22Rv1 (cell line): ENCODE measurements at regions not wholly inside any gene's neighbourhood (a gene's known extent, or its start where the extent isn't known, plus 50 kb on each side); places are given as distances from the start of the nearest gene placed in this dataset.

Experiments
- ZFX ChIP-seq: fragments of 450-650 bp; IDR thresholded peaks from 2 replicates; pipeline ENCODE4 v1.6.1; 2017; ENCODE audit warnings: antibody characterized with exemption, borderline replicate concordance
- TF ChIP-seq, protein P1 (sequence below): fragments of 450-650 bp; IDR thresholded peaks from 2 replicates; pipeline ENCODE4 v1.5.1; 2017; ENCODE audit warnings: mild to moderate bottlenecking

DNA sequence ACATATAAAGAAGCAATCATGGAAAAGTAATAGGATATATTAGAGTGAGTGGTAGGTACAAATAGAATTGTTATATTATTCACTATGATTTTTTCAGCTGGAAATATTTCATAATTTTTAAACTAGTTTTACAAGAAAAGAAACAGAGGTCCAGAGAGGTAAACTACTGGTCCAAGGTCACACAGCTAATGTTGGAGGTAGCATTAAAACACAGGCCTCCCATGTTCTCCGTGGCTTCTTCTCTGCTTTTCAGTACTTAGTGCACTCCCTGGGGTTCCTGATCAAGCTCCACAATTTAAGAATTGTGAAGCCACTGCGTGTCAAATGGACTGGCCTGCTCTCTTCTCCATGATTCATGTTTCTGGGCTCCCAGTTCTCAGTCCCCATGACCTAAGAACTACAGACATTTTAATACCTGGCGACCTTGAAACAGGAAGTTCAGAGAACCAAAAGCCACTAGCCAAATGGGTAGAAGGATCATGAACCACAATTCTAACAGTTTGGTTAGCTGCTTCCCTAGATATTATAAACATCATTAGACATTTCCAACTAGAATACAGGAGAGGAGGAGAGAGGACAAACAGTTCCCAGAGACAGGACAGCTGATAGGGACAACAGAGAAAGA, 172.0 kb upstream of the KLF3 start:
- TF ChIP-seq, protein P1, sequence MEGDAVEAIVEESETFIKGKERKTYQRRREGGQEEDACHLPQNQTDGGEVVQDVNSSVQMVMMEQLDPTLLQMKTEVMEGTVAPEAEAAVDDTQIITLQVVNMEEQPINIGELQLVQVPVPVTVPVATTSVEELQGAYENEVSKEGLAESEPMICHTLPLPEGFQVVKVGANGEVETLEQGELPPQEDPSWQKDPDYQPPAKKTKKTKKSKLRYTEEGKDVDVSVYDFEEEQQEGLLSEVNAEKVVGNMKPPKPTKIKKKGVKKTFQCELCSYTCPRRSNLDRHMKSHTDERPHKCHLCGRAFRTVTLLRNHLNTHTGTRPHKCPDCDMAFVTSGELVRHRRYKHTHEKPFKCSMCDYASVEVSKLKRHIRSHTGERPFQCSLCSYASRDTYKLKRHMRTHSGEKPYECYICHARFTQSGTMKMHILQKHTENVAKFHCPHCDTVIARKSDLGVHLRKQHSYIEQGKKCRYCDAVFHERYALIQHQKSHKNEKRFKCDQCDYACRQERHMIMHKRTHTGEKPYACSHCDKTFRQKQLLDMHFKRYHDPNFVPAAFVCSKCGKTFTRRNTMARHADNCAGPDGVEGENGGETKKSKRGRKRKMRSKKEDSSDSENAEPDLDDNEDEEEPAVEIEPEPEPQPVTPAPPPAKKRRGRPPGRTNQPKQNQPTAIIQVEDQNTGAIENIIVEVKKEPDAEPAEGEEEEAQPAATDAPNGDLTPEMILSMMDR: no peak
- TF ChIP-seq ZFX: no peak
